NOMO-1 treated with DMSO at 0.1 percent for 48 hours (cell line): ENCODE measurements at regions not wholly inside any gene's neighbourhood (a gene's known extent, or its start where the extent isn't known, plus 50 kb on each side); places are given as distances from the start of the nearest gene placed in this dataset.
"Not testable (repeated sequence)": the region's sequence is repeated elsewhere in the genome, so short reads cannot be mapped to it uniquely, and the experiment has no call there.

Source experiments
- DNase-seq: peaks from one replicate; lab custom pipeline; 2025; ENCODE audit not compliant: unreplicated experiment; lab: John Stamatoyannopoulos, UW

DNA sequence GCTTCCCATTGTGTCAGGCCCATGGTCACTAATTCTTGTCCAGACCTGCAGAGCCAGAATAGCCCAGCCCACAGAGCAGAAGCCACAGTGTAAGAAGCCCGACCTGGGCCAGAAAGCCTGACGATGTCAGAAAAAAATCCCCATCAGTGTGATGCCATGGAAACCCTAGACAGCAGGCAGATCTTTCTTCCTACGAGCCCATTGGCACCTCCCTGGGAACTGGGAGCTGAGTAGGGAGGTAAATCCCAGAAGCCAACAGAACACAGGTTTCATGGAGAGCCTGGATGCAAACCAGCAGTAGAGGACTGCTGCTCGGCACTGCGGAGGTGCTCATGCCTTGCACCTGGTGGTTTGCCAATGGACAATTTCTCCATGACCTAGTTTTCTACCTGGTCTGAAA, 82.2 kb upstream of the SLC22A16 start:
- DNase-seq: no peak

DNA sequence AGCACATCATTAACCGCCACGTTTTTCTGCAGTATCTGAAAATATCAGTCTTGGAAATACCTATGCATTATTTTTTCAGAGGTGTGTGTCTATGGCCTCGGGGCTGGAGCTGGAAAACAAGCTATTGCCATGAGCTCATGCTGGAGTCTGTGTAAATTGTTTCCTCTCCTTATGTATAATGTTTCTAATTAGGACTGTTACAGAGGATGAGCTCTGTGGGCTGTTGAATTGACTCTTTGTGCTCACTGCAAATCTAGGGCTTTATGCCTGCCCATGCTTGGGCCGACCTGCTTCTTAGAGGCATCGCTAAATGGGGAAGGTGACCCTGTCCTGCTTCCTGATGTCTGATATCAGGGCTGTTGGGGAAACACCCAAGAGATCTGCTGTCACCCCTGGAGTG, 80.8 kb upstream of the SLC22A16 start:
- no peak for DNase-seq

DNA sequence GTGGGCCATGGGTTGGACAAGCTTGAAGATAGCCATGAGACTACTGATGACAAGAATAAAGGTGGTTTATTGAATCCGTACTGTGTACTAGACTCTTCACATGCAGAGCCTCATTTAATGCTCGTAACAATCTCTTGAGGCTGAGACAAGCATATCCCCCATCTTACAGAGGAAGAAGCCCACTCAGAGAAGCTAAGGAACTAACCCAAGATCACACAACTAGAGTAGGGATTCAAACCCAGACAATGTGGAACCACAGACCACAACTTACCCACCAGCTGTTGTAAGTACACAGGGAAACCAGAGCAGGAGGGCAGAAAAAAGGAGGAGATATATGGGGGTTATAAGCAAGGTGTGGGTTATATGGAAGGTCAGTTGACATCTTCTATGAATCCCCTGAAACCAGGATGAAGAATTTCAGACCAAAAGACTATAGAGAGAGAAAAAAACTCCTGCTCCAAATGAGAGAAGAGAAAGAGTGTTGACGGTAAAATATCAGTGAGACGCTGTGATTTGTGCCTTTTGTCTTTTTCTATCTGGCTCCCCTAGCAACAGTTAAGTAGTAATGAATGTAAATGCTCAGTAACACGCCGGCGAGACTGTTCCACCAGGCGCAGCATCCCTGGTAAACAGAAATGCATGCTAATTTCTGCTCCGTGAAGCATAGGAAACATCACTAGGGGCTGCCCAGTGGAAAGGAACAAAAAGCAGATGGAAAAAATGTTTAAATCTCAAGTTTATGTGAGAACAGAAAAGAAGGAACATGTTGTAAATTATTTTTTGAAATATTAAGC, 80.1 kb upstream of the SLC22A16 start:
- DNase-seq: no peak

DNA sequence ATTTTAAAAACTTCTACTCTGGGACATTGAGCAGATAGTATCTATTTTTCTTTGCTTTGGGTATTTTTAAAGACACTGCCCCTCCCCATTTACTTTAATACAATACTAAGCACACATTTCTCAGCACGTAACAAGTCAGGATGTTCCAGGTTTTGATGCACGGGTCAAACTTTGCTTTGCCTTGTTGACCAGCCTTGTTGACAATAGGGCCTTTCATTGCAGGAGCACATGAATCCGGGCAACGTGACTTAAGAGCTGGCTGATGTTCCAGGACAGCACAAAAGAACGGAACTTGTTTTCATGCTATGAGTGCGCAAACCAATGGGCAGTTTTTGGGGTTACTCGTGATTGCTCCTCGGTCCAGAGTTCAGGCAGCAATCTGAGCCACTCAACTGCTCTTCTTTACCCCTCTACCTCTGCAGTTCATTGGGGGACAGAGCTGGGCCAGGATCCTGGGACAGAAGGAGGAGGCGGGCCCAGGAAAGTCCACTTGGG, 78.6 kb upstream of the SLC22A16 start:
- no peak for DNase-seq

DNA sequence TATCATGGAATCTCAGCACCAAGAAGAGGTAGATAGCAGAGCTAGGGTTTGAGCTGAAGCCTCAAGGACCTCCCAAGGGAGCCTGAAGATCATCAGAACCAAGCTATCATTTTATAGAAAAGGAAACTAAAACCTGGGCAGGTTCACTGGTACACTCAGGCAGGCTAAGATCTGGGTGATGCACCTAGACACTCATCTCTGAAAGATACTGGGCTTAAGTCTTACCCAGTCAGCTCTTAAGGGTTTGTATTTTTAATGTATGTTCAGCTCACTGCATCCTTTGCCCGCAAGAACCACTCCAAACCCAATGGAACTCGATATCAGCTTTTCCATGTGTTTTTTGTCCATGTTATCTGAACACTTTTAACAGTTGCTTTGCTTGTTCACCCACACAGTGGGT, 78.0 kb upstream of the SLC22A16 start:
- no peak for DNase-seq

DNA sequence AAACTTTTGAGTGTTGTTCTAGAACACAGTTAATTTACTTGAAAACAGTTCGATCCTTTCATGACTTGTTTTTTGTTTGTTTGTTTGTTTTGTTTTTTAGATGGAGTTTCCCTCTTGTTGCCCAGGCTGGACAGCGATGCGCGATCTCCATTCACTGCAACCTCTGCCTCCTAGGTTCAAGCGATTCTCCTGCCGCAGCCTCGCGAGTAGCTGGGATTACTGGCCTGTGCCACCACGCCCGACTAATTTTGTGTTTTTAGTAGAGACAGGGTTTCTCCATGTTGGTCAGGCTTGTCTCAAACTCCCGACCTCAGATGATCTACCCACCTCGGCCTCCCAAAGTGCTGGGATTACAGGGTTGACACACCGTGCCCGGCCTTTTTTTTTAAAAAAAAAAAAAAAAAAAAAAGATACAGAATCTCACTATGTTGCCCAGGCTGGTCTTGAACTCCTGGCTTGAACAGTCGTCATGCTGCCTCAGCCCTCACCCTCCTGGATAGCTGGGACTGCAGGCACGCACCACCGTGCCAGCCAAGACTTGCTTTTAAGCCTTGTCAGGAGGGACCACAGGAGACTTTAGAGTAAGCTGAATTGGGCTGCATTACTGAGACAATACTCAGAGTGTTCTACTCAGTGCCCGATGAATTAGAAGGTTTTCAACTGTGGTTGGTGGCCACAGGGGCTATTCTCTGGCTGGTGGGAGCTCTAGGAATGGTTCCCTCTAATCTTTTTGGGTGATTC, 76.7 kb upstream of the SLC22A16 start:
- DNase-seq: no peak

DNA sequence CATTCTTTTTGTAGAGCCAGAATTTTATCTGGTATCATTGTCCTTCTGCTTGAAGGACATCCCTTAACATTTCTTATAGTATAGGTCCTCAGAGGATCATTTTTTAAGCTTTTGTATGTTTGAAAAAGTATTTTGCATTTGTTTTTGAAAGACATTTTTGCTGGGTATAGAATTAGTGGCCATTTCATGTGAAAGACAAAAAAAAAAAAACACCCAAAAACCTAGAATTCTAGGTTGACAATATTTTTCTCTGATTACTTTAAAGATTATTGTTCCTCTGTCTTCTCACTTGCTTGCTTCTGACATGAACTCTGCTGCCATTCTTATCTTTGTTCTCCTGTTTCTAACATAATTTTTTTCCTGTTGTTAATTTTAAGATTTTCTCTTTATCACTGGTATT, 75.7 kb upstream of the SLC22A16 start:
- no peak for DNase-seq

DNA sequence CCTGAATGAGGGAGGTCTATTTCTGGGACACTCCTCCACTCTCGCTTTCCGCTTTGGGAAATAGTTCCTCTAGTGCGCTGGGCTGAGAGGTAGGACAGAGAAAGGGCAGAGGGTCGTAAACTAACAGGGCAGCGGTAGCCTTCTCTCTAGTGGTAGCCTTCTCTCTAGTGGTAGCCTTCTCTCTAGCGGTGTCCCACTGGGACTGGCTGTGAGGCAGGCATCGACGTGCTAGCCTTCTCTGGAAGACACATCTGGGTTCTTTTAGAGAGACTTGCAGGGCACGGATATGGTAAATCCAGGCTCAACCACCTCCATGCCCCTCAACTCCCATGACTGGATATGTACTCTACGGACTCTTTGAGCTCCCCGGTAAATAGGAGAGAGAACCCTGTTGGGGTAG, 74.7 kb upstream of the SLC22A16 start:
- no peak for DNase-seq

DNA sequence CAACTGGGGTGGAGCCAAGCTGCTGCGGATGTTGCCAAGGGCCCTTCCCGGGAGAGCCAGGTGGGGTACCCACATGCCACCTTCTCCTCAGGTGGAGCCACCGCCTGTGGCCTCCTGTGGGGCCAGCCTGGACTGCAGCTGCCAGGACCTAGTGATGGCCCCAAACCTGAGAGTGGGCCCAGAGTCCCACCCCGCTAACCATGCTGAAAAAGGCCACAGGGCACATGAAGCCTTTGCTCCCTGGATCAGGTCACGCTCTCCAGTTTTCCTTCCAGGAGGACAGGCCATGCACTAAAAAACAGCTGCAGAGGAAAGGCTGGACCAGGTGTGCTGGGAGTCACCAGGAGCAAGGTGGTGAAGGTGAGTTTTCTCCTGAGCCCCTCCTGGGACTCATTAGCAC, 73.9 kb upstream of the SLC22A16 start:
- no peak for DNase-seq

DNA sequence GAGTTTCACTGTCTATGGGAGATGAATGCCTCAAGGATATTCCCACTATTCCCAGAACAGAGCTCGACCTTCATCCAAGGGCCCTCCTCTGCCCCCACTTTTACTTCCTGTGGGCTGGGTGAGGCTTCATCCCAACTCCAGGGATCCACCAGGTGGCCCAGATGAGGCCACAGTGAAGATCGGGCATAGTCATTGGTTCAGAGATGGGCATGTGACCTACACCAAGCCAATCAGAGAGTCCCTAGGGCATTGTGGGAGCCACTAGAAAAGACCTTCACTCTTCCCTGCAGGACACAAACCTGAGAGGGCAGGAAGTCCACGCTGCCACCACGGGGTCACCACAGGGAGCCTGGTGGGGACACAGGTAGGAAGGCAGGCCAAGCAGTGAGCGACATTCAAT, 72.9 kb upstream of the SLC22A16 start:
- DNase-seq: no peak

DNA sequence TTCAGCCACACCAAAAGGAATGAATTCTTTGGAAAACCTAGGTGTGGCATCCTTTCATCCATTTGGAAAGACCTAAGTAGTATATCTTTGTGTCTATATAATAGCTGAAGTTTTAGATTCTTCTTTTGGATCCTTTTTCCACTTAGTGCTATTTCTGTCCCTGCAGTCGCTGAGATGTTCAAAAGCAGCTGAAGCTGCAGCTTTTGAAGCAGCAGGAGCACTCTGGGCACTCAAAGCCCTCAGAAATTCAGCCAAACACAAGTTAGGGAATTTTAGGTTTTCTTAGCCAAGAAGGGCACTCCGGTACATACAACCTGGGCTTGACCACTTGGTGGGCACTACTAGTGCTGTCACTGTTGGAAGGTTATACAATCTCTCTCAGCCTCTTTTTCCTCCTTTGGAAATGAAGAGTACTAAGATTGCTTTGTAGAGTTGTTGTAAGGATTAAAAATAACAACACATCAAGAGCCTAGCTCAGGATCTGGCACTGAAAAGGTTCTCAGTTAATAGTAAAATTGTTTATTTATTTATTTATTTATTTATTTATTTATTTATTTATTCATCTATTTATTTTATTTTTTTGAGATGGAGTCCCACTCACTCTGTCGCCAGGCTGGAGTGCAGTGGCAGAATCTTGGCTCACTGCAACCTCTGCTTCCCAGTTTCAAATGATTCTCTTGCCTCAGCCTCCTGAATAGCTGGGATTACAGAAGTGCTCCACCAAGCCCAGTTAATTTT, 71.9 kb upstream of the SLC22A16 start:
- no peak for DNase-seq

DNA sequence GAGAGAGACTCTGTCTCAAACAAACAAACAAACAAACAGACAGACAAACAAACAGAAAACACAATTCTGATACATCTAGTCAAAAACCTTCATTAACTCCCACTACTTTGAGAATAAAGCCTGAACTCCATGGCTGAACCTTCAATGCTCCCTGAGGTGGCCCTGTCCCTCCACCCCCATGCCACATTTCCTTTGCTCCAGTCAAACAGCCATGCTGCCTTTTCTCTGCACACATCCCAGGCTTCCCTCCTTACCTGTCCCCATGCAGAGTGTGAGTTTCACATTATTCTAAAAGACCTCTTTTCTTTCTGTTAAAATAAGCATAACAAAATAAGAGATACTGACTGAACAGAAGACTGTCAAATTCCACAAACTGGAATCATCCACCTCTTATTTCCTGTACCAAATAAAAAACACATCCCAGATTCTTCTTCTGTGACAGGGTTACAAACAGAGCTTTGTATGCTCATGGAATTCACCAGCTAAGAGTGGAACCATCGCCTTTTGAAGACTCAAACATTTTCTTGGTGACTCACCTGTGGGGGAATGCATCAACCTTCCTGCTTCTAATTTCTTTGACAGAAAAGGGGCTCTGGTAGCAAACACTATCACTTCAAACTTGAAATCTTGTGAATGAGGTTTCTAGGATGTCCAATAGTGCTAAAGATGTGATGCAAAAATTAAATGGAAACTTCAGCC, 71.0 kb upstream of the SLC22A16 start:
- DNase-seq: no peak

DNA sequence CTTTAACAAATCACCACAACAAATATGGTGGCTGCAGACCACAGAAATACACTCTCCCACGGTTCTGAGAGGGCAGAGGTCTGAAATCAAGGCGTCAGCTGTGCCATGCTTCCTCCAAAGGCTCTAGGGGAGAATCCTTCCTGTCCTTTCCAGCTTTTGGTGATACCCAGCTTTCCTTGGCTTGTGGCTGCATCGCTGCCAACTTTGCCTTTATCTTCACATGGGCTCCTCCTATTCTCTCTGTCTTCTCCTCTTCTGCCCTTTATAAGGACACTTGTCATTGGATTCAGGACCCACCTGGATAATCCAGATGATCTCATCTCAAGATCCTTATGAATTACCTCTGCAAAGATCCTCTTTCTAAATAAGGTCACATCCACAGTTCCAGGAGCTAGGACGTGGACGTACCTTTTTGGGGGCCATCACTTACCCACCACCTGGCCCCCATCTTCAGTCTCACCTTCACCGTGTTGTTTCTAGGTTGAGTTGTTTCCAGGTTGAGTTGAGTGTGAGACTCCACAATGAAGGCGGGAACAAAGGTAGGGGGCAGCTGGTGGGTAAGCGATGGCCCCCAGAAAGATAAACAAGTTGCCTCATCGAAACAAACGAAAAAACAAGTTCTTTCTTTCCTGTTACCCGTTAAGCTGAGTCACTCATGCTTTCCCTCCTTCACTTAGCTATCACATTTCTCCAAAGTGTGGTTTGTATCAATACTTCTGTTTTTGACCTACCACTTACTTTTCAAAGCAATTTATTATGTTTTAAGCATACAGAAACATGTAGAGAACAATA, 68.9 kb upstream of the SLC22A16 start:
- no peak for DNase-seq

DNA sequence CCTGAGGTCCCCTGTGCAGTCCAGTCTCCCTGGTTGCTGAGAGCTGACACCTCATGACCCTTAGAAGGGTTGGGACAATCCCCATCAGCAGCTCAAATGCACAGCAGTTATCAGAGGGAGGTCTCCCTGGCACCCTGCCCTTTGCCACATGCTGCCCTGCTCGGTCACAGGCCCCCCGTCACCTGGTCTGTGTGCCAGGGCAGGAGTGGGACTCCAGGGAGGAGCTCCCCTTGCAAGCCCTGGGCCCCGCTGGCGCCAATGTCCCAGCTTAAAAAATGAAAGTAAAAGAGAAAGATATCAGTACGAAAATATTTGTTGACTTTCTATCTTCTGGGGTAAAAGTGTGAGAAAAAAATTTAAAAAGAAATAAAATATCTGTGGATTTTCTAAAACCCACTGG, 68.1 kb upstream of the SLC22A16 start:
- no peak for DNase-seq

DNA sequence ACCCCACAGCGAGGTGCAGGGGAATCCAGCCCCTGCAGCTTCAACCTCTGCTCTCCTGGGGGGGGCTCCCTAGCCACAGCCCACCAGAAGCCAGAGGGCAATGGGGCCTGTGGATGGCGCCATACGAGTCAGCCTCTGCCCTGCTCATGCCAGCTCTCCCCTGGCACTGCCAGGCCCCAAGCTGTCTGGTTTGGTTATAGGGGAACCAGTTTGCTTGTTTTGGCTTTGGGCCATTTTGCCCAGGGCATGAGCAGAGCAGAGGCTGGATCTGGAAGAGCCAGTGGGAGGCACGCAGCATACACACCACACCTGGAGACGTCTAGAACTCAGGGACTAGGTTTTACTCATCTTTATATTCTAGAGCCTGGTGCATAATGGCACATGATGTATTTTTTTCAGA, 66.7 kb upstream of the SLC22A16 start:
- DNase-seq: no peak

DNA sequence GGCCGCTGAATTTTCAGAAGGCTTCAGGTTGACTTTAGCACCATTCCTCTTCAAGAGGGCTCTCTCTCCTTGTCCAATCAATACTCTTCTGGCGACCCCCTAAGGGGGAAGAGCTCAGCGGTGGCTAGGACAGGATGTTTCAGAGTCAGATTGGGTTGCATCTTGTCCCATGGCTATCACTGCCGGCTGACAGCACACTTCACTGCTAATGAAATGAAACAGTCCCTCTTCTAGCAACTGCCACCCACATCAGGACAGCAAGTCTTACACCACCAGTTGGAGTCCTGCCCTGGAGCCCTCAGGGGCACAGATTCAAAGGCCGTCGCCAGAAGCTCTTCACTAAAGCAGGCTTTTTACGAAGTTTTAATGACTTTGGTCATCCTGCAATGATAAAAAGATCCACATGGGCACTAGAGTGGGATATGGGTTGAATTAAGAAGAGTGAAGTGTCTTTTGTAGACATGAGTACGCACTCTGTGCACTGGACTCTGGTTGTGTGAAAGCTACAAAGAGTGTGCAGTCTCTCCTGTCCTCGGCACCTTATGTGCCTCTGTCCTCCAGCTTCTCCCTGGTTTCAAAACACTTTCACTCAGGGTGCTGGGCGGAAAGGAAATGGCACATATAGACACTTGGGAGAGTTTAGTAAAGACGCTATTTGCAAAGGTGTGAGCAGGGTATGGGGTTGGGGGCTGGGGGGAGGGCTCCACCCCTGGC, 66.1 kb upstream of the SLC22A16 start:
- DNase-seq: no peak

DNA sequence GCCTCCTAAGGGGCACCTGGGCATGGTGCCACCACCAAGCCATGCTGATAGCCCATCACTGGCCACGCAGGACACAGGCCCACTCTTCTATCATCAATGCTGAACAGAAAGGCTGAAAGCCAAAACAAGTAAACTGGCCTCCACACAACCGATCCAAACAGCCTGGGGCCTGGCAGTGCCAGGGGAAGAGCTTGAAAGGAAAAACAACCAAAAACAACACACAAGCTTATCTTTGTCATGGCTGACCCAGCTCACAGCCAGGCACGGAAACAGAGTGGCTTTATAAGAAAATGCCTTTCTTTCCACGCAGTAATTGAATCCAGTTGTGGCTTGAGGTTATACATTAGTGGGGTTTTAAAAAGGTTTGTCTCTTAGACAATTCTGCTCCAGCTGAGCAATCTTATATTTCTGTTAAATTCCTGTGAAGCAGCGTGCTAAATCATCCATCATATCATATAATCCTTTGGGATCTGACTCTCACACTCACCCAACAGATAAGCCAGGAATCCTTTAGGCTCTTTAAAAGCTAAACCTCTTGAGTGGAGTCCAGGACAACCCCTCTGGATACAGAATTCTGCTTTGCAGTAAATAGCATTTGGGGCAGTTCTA, 65.4 kb upstream of the SLC22A16 start:
- no peak for DNase-seq

DNA sequence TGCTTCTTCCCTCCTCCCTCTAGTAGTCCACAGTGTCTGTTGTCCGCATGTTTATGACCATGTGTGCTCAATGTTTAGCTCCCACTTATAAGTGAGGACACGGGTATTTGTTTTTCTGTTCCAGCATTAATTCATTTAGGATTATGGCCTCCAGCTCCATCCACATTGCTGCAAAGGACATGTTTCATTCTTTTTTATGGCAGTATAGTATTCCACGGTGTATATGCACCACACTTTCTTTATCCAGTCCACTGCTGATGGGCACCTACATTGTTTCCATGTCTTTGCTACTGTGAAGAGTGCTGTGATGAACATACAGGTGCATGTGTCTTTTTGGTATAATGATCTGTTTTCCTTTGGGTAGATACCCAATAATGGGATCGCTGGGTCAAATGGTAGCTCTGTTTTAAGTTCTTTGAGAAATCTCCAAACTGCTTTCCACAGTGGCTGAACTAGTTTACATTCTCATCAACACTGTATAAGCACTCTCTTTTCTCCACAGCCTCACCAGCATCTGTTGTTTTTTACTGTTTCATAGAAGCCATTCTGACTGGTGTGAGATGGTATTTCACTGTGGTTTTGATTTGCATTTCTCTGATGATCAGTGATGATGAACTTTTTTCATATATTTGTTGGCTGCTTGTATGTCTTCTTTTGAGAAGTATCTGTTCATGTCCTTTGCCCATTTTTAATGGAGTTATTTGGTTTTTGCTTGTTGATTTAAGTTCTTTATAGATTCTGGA, 63.0 kb upstream of the SLC22A16 start:
- not testable (repeated sequence) for DNase-seq
